PFSK-1 (cell line): ENCODE measurements at regions not wholly inside any gene's neighbourhood (a gene's known extent, or its start where the extent isn't known, plus 50 kb on each side); places are given as distances from the start of the nearest gene placed in this dataset.

Source experiments
- FOXP2 ChIP-seq: optimal IDR thresholded peaks from 2 replicates; pipeline ENCODE3; 2011; ENCODE audit warnings: borderline replicate concordance, control low read depth, inconsistent platforms; ENCODE audit not compliant: insufficient read depth; ENCODE audit errors: extremely low read length, extremely low read depth
- POLR2AphosphoS5 ChIP-seq: IDR thresholded peaks from 2 replicates; pipeline ENCODE4 v1.6.1; 2012; ENCODE audit warnings: low read depth, mild to moderate bottlenecking, control low read depth, low read length, moderate library complexity
- REST ChIP-seq, 2 experiments: IDR thresholded peaks; 2 replicates each; pipeline versions ENCODE4 v1.6.1 to v1.8.0; 2011 to 2012; ENCODE audit warnings: low read depth in 2 of 2, low read length in 2 of 2, control low read depth in 1 of 2, inconsistent platforms in 1 of 2, mild to moderate bottlenecking in 1 of 2, moderate library complexity in 1 of 2; ENCODE audit not compliant: insufficient read depth in 1 of 2
- SIN3A ChIP-seq: IDR thresholded peaks from 2 replicates; pipeline ENCODE4 v1.6.1; 2012; ENCODE audit warnings: mild to moderate bottlenecking, low read length, moderate library complexity, borderline replicate concordance; ENCODE audit not compliant: insufficient read depth
- TAF1 ChIP-seq: IDR thresholded peaks from 2 replicates; pipeline ENCODE4 v1.6.1; 2012; ENCODE audit warnings: low read length, control low read depth, borderline replicate concordance; ENCODE audit not compliant: insufficient read depth

GRCh38 chr18:1498216-1498615 lies 593.5 kb downstream of the ADCYAP1 start:
- no peak for TF ChIP-seq SIN3A
- no peak for TF ChIP-seq FOXP2
- TF ChIP-seq TAF1 = no peak
- TF ChIP-seq POLR2AphosphoS5 = no peak
- no peak for TF ChIP-seq REST (IDR thresholded peaks at IDR 0.05; ENCODE audit: insufficient read depth in 1 of 2, low read depth in 2 of 2, low read length in 2 of 2)

DNA sequence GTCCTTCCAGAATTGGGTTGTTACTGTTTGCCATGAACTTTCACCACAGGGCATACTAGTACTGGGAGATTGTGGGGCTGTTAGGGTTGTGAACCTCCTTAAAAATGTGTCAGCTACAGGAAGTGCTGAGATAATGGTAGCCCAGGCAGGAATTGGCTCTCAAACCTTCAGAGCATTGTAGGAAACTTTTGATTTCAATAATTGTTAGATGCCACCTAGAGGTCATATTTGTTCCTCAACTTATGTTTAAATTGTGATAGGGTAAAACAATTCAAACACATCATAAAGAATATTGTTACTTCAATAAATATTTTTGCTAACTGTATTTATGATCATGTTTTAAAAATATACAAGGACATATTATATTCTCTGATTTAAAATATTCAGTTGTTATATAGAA lies 594.6 kb downstream of the ADCYAP1 start:
- TF ChIP-seq FOXP2 (no peak), TAF1 (no peak), REST (IDR thresholded peaks at IDR 0.05; ENCODE audit: insufficient read depth in 1 of 2, low read depth in 2 of 2, low read length in 2 of 2) (no peak), SIN3A (no peak), POLR2AphosphoS5 (no peak)

DNA sequence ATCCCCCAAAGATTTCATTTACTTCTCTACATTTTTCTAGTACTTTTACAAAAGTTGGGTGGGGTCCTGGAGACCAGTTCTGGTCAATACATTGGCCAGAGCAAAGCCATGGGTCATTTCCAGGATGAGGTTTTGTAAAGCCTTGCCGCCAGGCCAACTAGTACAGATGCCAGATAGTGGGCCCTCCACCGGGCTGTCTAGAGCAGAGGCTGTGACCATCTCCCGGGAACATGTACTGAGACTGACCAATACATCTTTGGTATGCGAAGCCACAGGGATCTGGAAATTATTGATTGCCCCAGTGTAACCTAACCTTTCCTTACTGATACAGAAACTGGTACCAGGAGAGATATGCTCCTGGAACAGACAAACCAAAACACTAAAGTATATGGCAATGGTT lies 599.2 kb downstream of the ADCYAP1 start:
- no peak for TF ChIP-seq REST (IDR thresholded peaks at IDR 0.05; ENCODE audit: insufficient read depth in 1 of 2, low read depth in 2 of 2, low read length in 2 of 2)
- TF ChIP-seq FOXP2 = no peak
- TF ChIP-seq SIN3A = no peak
- TF ChIP-seq POLR2AphosphoS5 = no peak
- no peak for TF ChIP-seq TAF1

- TF ChIP-seq TAF1 = no peak
- TF ChIP-seq REST (IDR thresholded peaks at IDR 0.05; ENCODE audit: insufficient read depth in 1 of 2, low read depth in 2 of 2, low read length in 2 of 2) = no peak
- TF ChIP-seq FOXP2 = no peak
- no peak for TF ChIP-seq POLR2AphosphoS5
- TF ChIP-seq SIN3A = no peak
These were observed 601.2 kb downstream of the ADCYAP1 start for GRCh38 chr18:1505856-1506255.
